ENCODE measurements at regions not wholly inside any gene's neighbourhood (a gene's known extent, or its start where the extent isn't known, plus 50 kb on each side); places are given as distances from the start of the nearest gene placed in this dataset.

GRCh38 chr3:181454451-181455027 is 257.2 kb upstream of the SOX2 start:
- DNase-seq (ENCODE audit: low spot score): no peak
- FAIRE-seq: no peak

GRCh38 chr3:181446741-181447140 is 265.0 kb upstream of the SOX2 start:
- DNase-seq (ENCODE audit: low spot score) (no peak), FAIRE-seq (no peak)

- FAIRE-seq (no peak), DNase-seq (ENCODE audit: low spot score) (no peak)
Measured at GRCh38 chr3:181442066-181442465, 269.7 kb upstream of the SOX2 start.

GRCh38 chr3:181432992-181433391 is 278.7 kb upstream of the SOX2 start:
- no peak for FAIRE-seq
- DNase-seq (ENCODE audit: low spot score): no peak

GRCh38 chr3:181431748-181432147 is 280.0 kb upstream of the SOX2 start:
- FAIRE-seq: no peak

GRCh38 chr3:181425074-181425473 is 286.7 kb upstream of the SOX2 start:
- FAIRE-seq: no peak
- DNase-seq (ENCODE audit: low spot score): no peak

More at GRCh38 chr3:181431748-181432147, 280.0 kb upstream of the SOX2 start:
- no peak for DNase-seq (ENCODE audit: low spot score)

- DNase-seq (ENCODE audit: low spot score): no peak
Measured at GRCh38 chr3:181418233-181418632, 293.5 kb upstream of the SOX2 start.

GRCh38 chr3:181417748-181418147 is 294.0 kb upstream of the SOX2 start:
- DNase-seq (ENCODE audit: low spot score) (no peak), FAIRE-seq (no peak)

More at GRCh38 chr3:181418233-181418632, 293.5 kb upstream of the SOX2 start:
- FAIRE-seq: no peak

GRCh38 chr3:181410870-181411269 is 300.9 kb upstream of the SOX2 start:
- DNase-seq (ENCODE audit: low spot score) (no peak), FAIRE-seq (no peak)

- no peak for DNase-seq (ENCODE audit: low spot score)
- no peak for FAIRE-seq
Measured at GRCh38 chr3:181403876-181404660, 307.7 kb upstream of the SOX2 start.

- DNase-seq (ENCODE audit: low spot score) (no peak), FAIRE-seq (no peak)
Measured at GRCh38 chr3:181402347-181402746, 309.4 kb upstream of the SOX2 start.

GRCh38 chr3:181384970-181385369 is 326.8 kb upstream of the SOX2 start:
- no peak for FAIRE-seq
- DNase-seq (ENCODE audit: low spot score): no peak

- FAIRE-seq (no peak), DNase-seq (ENCODE audit: low spot score) (no peak)
Measured at GRCh38 chr3:181383760-181384159, 328.0 kb upstream of the SOX2 start.

GRCh38 chr3:181383201-181383600 is 328.5 kb upstream of the SOX2 start:
- DNase-seq (ENCODE audit: low spot score) (no peak), FAIRE-seq (no peak)

- DNase-seq (ENCODE audit: low spot score) (no peak), FAIRE-seq (no peak)
Measured at GRCh38 chr3:181382656-181383055, 329.1 kb upstream of the SOX2 start.

- DNase-seq (ENCODE audit: low spot score) (no peak), FAIRE-seq (no peak)
Measured at GRCh38 chr3:181379278-181379677, 332.4 kb upstream of the SOX2 start.

- no peak for FAIRE-seq
- DNase-seq (ENCODE audit: low spot score): no peak
Measured at GRCh38 chr3:181369637-181370036, 342.1 kb upstream of the SOX2 start.

- no peak for DNase-seq (ENCODE audit: low spot score)
- no peak for FAIRE-seq
Measured at GRCh38 chr3:181363231-181363630, 348.5 kb upstream of the SOX2 start.

- DNase-seq (ENCODE audit: low spot score) (no peak), FAIRE-seq (no peak)
Measured at GRCh38 chr3:181362378-181362777, 349.3 kb upstream of the SOX2 start.

GRCh38 chr3:181358562-181358961 is 353.2 kb upstream of the SOX2 start:
- FAIRE-seq (no peak), DNase-seq (ENCODE audit: low spot score) (no peak)

- DNase-seq (ENCODE audit: low spot score) (no peak), FAIRE-seq (no peak)
Measured at GRCh38 chr3:181358060-181358459, 353.7 kb upstream of the SOX2 start.

GRCh38 chr3:181354140-181354539 is 357.6 kb upstream of the SOX2 start:
- FAIRE-seq (no peak), DNase-seq (ENCODE audit: low spot score) (no peak)

GRCh38 chr3:181344331-181344730 is 354.8 kb upstream of the DNAJC19 start:
- no peak for FAIRE-seq
- no peak for DNase-seq (ENCODE audit: low spot score)

Measured in RCC 7860 (cell line).